ENCODE measurements at regions not wholly inside any gene's neighbourhood (a gene's known extent, or its start where the extent isn't known, plus 50 kb on each side); places are given as distances from the start of the nearest gene placed in this dataset.

GRCh38 chr10:33805831-33806230 is 471.4 kb upstream of the NRP1 start:
- Histone ChIP-seq H3K4me1 (ENCODE audit: insufficient read depth, low read length) (no peaks in the 10 kb centered on the region; the same call in 1 of the 2 replicates), H3T11ph (ENCODE audit: low read length) (no peak overlapping the region), H2BK5ac (ENCODE audit: insufficient read length, low read length) (no peak overlapping the region), H3K9me3 (ENCODE audit: control insufficient read depth, low read depth, low read length) (no peaks in the 10 kb centered on the region), H3K27me3 (ENCODE audit: insufficient read depth, low read length) (no peaks in the 10 kb centered on the region), H3K23ac (ENCODE audit: insufficient read length, low read depth, low read length) (no peak overlapping the region), H4K91ac (ENCODE audit: insufficient read length, low read depth, low read length) (no peak overlapping the region), H3K4ac (ENCODE audit: low read depth, low read length) (no peak overlapping the region), H2BK12ac (ENCODE audit: insufficient read length, low read depth, low read length) (no peak overlapping the region), H3K56ac (ENCODE audit: insufficient read length, low read depth, low read length) (no peak overlapping the region), H3K14ac (ENCODE audit: insufficient read depth, low read length) (no peak overlapping the region), H3K9ac (ENCODE audit: extremely low read depth, insufficient read length, low read length) (no peak overlapping the region), H4K20me1 (ENCODE audit: control insufficient read depth, insufficient read depth, insufficient read length) (no peaks in the 10 kb centered on the region), H3K4me2 (ENCODE audit: insufficient read depth, insufficient read length, low read length) (no peak overlapping the region), H3K79me1 (ENCODE audit: insufficient read depth, low read depth, low read length, poor library complexity, severe bottlenecking) (no peaks in the 10 kb centered on the region), H3K79me2 (ENCODE audit: insufficient read depth, low read length) (no peaks in the 10 kb centered on the region), H2BK15ac (ENCODE audit: low read depth, low read length) (no peak overlapping the region), H2AK5ac (ENCODE audit: insufficient read length, low read length) (no peak overlapping the region), H2BK20ac (ENCODE audit: low read depth, low read length, poor library complexity, severe bottlenecking) (no peak overlapping the region), H3K27ac (ENCODE audit: insufficient read length, low read depth, low read length) (no peak overlapping the region), H3K18ac (ENCODE audit: insufficient read length, low read depth, low read length) (no peak overlapping the region), H3K23me2 (ENCODE audit: insufficient read length, low read depth, low read length, poor library complexity, severe bottlenecking) (no peaks in the 10 kb centered on the region), H4K5ac (ENCODE audit: insufficient read length, low read depth, low read length) (no peak overlapping the region), H2AFZ (ENCODE audit: low read length) (no peak overlapping the region), H2BK120ac (ENCODE audit: low read depth, low read length, poor library complexity, severe bottlenecking) (no peak overlapping the region), H4K8ac (replicated peaks; ENCODE audit: insufficient read length, low read depth, low read length) (no peak overlapping the region)
- no peak overlapping the region for H3K27ac Mint-ChIP-seq
- H3K4me3 Mint-ChIP-seq: no peak overlapping the region
- H3K4me1 Mint-ChIP-seq: peaks cover 24 to 32% of the 10 kb centered on the region in 2 experiments
- H3K27me3 Mint-ChIP-seq (ENCODE audit: low read depth): no peaks in the 10 kb centered on the region; the same call in 1 of the 2 replicates
- WGBS (ENCODE audit: extremely low coverage, insufficient read length, low lambda C conversion rate): no CpG with 5 or more reads among the region's 2 CpGs
- H3K36me3 Mint-ChIP-seq (ENCODE audit: insufficient read depth in 1 of 3, low read depth in 3 of 3): no peaks in the 10 kb centered on the region
- DNase-seq: no peak
- no peaks in the 10 kb centered on the region for H3K9me3 Mint-ChIP-seq
- no peak for TF ChIP-seq CTCF (conservative IDR thresholded peaks at IDR 0.05)

Data from H9 (cell line).